ENCODE measurements at regions not wholly inside any gene's neighbourhood (a gene's known extent, or its start where the extent isn't known, plus 50 kb on each side); places are given as distances from the start of the nearest gene placed in this dataset.

DNA sequence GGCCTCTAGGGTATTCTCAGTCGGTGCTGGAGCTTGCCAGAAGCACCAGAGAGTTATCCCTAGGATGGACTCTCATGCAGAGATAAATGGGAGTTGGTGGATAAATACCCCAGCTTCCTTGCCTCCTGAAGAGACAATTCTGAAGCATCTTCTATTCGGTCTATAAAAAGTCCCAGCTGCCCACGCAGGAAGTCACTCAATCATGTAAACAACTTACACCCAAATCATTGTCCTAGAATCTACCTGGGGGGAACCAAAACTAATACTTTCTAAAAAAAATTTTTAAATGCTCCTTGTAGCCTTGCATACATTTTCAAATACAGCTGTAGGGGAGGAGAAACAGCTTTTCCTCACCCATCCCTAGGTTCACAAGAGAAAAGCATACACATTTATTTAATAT lies 66.6 kb upstream of the ELAC2 start:
- Mint-ChIP-seq H3K9me3 (peaks cover 3 to 5% of the 10 kb centered on the region in 2 donors), H3K36me3 (no peaks in the 10 kb centered on the region), H3K4me1 (no peaks in the 10 kb centered on the region), H3K27me3 (ENCODE audit: low read depth in 2 of 2) (peaks cover 0 to 12% of the 10 kb centered on the region in 2 donors), H3K4me3 (no peak overlapping the region), H3K27ac (no peak overlapping the region)
- H3K27ac ChIP-seq (ENCODE audit: low read length), result no peak overlapping the region
- WGBS (ENCODE audit: insufficient coverage), result 57% methylated on average over 3 of the region's 3 CpGs
- no peaks in the 10 kb centered on the region for H3K4me1 ChIP-seq (ENCODE audit: control insufficient read depth, insufficient read depth, low read length)
- H3K27me3 ChIP-seq (ENCODE audit: control insufficient read depth, insufficient read depth, low read length), result no peaks in the 10 kb centered on the region
- H3K36me3 ChIP-seq (ENCODE audit: control insufficient read depth, insufficient read depth, low read length), result no peaks in the 10 kb centered on the region
- intact Hi-C loops (cut with micrococcal nuclease), result no loop called here
- ATAC-seq (no peak), DNase-seq (peak in 1 of 2 donors; percentile 2)
- TF ChIP-seq, protein P1, sequence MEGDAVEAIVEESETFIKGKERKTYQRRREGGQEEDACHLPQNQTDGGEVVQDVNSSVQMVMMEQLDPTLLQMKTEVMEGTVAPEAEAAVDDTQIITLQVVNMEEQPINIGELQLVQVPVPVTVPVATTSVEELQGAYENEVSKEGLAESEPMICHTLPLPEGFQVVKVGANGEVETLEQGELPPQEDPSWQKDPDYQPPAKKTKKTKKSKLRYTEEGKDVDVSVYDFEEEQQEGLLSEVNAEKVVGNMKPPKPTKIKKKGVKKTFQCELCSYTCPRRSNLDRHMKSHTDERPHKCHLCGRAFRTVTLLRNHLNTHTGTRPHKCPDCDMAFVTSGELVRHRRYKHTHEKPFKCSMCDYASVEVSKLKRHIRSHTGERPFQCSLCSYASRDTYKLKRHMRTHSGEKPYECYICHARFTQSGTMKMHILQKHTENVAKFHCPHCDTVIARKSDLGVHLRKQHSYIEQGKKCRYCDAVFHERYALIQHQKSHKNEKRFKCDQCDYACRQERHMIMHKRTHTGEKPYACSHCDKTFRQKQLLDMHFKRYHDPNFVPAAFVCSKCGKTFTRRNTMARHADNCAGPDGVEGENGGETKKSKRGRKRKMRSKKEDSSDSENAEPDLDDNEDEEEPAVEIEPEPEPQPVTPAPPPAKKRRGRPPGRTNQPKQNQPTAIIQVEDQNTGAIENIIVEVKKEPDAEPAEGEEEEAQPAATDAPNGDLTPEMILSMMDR (IDR thresholded peaks at IDR 0.05), result no peak
- H3K9me3 ChIP-seq (ENCODE audit: control insufficient read depth, insufficient read depth, low read length), result no peaks in the 10 kb centered on the region
- no peak overlapping the region for H3K4me3 ChIP-seq (ENCODE audit: low read length)

DNA sequence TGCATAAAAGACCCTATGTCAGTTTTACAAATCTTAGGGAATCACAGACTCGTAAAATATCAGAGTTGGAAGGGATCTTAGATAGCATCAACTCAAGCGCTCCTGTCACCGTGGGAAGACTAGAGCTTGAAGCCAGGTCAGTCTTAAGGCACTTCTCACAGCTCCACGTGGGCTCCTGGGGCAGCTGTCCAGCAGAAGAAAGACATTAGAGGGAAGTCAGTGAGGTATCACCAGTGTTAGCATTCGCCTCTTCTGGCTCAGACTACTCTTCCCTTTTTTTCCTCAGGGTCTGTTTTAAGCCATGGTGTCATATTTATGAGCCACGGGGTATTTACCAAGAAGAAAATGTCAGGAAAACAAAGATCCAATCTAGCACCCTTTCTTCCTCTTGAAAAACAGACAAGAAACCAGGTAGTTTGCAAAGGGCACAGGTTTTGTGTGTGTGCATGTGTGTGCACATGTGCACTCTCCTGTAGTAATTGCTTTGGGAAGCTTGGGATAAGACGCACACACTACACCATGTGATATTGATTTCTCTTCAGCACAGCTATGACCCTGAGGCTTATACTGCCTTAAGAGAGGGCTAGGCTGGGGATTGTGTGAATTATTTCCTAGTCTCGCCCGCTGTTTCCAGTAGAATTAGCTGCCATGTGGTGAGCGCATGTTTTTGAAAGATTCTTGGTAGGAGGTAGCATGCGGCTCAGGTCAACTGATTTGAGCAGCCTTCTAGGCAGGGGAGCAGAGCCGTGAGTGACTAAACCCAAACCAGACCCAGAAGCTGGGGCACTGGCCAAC lies 61.0 kb upstream of the ELAC2 start:
- Mint-ChIP-seq H3K4me1 (no peaks in the 10 kb centered on the region), H3K27ac (no peak overlapping the region), H3K27me3 (ENCODE audit: low read depth in 2 of 2) (peaks cover 0 to 4% of the 10 kb centered on the region in 2 donors), H3K9me3 (peaks cover 3 to 5% of the 10 kb centered on the region in 2 donors), H3K4me3 (no peak overlapping the region), H3K36me3 (no peaks in the 10 kb centered on the region)
- no peaks in the 10 kb centered on the region for H3K36me3 ChIP-seq (ENCODE audit: control insufficient read depth, insufficient read depth, low read length)
- no peaks in the 10 kb centered on the region for H3K9me3 ChIP-seq (ENCODE audit: control insufficient read depth, insufficient read depth, low read length)
- WGBS (ENCODE audit: insufficient coverage), result 76% methylated on average over 12 of the region's 12 CpGs
- TF ChIP-seq, protein P1 (IDR thresholded peaks at IDR 0.05), result no peak
- ATAC-seq, result no peak
- intact Hi-C loops (cut with micrococcal nuclease), result no loop called here
- H3K4me1 ChIP-seq (ENCODE audit: control insufficient read depth, insufficient read depth, low read length), result no peaks in the 10 kb centered on the region
- no peak overlapping the region for H3K27ac ChIP-seq (ENCODE audit: low read length)
- H3K27me3 ChIP-seq (ENCODE audit: control insufficient read depth, insufficient read depth, low read length), result no peaks in the 10 kb centered on the region
- no peak for DNase-seq
- no peak overlapping the region for H3K4me3 ChIP-seq (ENCODE audit: low read length)

DNA sequence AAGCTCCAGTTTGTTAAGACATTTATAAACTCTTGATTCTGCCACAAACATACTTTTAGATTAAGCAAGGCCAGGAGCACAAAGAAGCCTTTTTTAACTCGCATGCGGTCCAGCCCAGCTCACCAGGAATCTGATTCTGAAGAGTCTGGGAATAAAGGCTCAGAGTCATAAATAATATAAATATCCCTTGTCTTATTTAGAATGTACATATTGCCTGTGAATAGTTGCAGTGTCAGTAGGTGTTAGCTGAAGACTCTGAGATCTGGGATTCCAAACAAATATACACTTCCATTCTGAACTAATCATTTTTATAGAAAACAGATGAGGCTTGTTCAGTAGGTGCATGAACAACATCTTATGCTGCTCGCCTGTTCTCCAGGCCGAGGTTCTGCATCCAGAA lies 59.1 kb upstream of the ELAC2 start:
- H3K9me3 ChIP-seq (ENCODE audit: control insufficient read depth, insufficient read depth, low read length), result no peaks in the 10 kb centered on the region
- DNase-seq, result no peak
- Mint-ChIP-seq H3K36me3 (no peaks in the 10 kb centered on the region), H3K9me3 (peaks cover 0 to 3% of the 10 kb centered on the region in 2 donors), H3K4me1 (no peaks in the 10 kb centered on the region), H3K4me3 (no peak overlapping the region), H3K27me3 (ENCODE audit: low read depth in 2 of 2) (no peaks in the 10 kb centered on the region), H3K27ac (no peak overlapping the region)
- TF ChIP-seq, protein P1 (IDR thresholded peaks at IDR 0.05), result no peak
- no peak overlapping the region for H3K27ac ChIP-seq (ENCODE audit: low read length)
- H3K27me3 ChIP-seq (ENCODE audit: control insufficient read depth, insufficient read depth, low read length), result no peaks in the 10 kb centered on the region
- H3K36me3 ChIP-seq (ENCODE audit: control insufficient read depth, insufficient read depth, low read length), result no peaks in the 10 kb centered on the region
- no peaks in the 10 kb centered on the region for H3K4me1 ChIP-seq (ENCODE audit: control insufficient read depth, insufficient read depth, low read length)
- WGBS (ENCODE audit: insufficient coverage), result 80% methylated on average over 2 of the region's 4 CpGs
- ATAC-seq, result no peak
- H3K4me3 ChIP-seq (ENCODE audit: low read length), result no peak overlapping the region
- intact Hi-C loops (cut with micrococcal nuclease), result no loop called here

DNA sequence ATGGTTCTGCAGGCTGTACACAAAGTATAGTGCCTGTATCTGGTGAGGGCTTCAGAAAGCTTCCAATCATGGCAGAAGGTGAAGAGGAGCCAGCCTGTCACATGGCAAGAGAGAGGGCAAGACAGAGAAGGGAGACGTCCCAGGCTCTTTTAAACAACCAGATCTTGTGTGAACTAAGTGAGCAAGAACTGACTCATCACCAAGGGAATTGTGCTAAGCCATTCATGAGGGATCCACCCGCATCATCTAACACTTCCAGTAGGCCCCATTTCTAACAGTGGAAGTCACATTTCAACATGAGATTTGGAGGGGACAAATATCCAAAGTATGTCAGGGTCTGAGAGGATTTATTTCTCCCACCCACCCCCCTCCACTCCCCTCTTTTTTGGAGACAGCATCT lies 56.2 kb upstream of the ELAC2 start:
- no peak for ATAC-seq
- intact Hi-C loops (cut with micrococcal nuclease), result no loop called here
- H3K27me3 ChIP-seq (ENCODE audit: control insufficient read depth, insufficient read depth, low read length), result no peaks in the 10 kb centered on the region

More for the DNA sequence above, 56.2 kb upstream of the ELAC2 start:
- Histone ChIP-seq H3K27ac (ENCODE audit: low read length) (no peak overlapping the region), H3K36me3 (ENCODE audit: control insufficient read depth, insufficient read depth, low read length) (no peaks in the 10 kb centered on the region), H3K4me3 (ENCODE audit: low read length) (no peak overlapping the region), H3K4me1 (ENCODE audit: control insufficient read depth, insufficient read depth, low read length) (no peaks in the 10 kb centered on the region), H3K9me3 (ENCODE audit: control insufficient read depth, insufficient read depth, low read length) (no peaks in the 10 kb centered on the region)
- Mint-ChIP-seq H3K27me3 (ENCODE audit: low read depth in 2 of 2) (peaks cover 0 to 4% of the 10 kb centered on the region in 2 donors), H3K27ac (no peak overlapping the region), H3K9me3 (no peaks in the 10 kb centered on the region), H3K4me3 (no peak overlapping the region), H3K36me3 (no peaks in the 10 kb centered on the region), H3K4me1 (no peaks in the 10 kb centered on the region)
- 100% methylated on average over 2 of the region's 2 CpGs for WGBS (ENCODE audit: insufficient coverage)
- TF ChIP-seq, protein P1 (IDR thresholded peaks at IDR 0.05), result no peak
- no peak for DNase-seq

Measured in natural killer cell (primary cell).